ENCODE measurements at regions not wholly inside any gene's neighbourhood (a gene's known extent, or its start where the extent isn't known, plus 50 kb on each side); places are given as distances from the start of the nearest gene placed in this dataset.

GRCh38 chr2:156647377-156648010 is 211.3 kb downstream of the GPD2 start:
- no peak for TF ChIP-seq JUND (IDR thresholded peaks at IDR 0.05; ENCODE audit: low read depth)
- DNase-seq (ENCODE audit: low read depth in 1 of 2, low spot score in 1 of 2) = no peak
- in situ Hi-C loops (cut with HindIII; ENCODE audit: low pct_unique_long_range_greater_than_20kb, low sequenced_read_pairs) = no loop called here

- no peak for DNase-seq (ENCODE audit: low read depth in 1 of 2, low spot score in 1 of 2)
- no peak for TF ChIP-seq JUND (IDR thresholded peaks at IDR 0.05; ENCODE audit: low read depth)
- in situ Hi-C loops (cut with HindIII; ENCODE audit: low pct_unique_long_range_greater_than_20kb, low sequenced_read_pairs) = no loop called here
Measured at GRCh38 chr2:156648522-156648921, 212.3 kb downstream of the GPD2 start.

GRCh38 chr2:156649596-156649995 is 213.4 kb downstream of the GPD2 start:
- in situ Hi-C loops (cut with HindIII; ENCODE audit: low pct_unique_long_range_greater_than_20kb, low sequenced_read_pairs) = no loop called here
- no peak for TF ChIP-seq JUND (IDR thresholded peaks at IDR 0.05; ENCODE audit: low read depth)
- DNase-seq (ENCODE audit: low read depth in 1 of 2, low spot score in 1 of 2) = no peak

- no peak for TF ChIP-seq JUND (IDR thresholded peaks at IDR 0.05; ENCODE audit: low read depth)
- DNase-seq (ENCODE audit: low read depth in 1 of 2, low spot score in 1 of 2) = no peak
- in situ Hi-C loops (cut with HindIII; ENCODE audit: low pct_unique_long_range_greater_than_20kb, low sequenced_read_pairs) = no loop called here
Measured at GRCh38 chr2:156652691-156653090, 216.5 kb downstream of the GPD2 start.

GRCh38 chr2:156653675-156654074 is 217.5 kb downstream of the GPD2 start:
- no peak for TF ChIP-seq JUND (IDR thresholded peaks at IDR 0.05; ENCODE audit: low read depth)
- DNase-seq (ENCODE audit: low read depth in 1 of 2, low spot score in 1 of 2) = peak in 1 of 2 experiments; percentile 41
- in situ Hi-C loops (cut with HindIII; ENCODE audit: low pct_unique_long_range_greater_than_20kb, low sequenced_read_pairs) = no loop called here

- TF ChIP-seq JUND (IDR thresholded peaks at IDR 0.05; ENCODE audit: low read depth) = no peak
- in situ Hi-C loops (cut with HindIII; ENCODE audit: low pct_unique_long_range_greater_than_20kb, low sequenced_read_pairs) = no loop called here
- no peak for DNase-seq (ENCODE audit: low read depth in 1 of 2, low spot score in 1 of 2)
Measured at GRCh38 chr2:156657809-156658208, 221.6 kb downstream of the GPD2 start.

- in situ Hi-C loops (cut with HindIII; ENCODE audit: low pct_unique_long_range_greater_than_20kb, low sequenced_read_pairs) = no loop called here
- no peak for TF ChIP-seq JUND (IDR thresholded peaks at IDR 0.05; ENCODE audit: low read depth)
- no peak for DNase-seq (ENCODE audit: low read depth in 1 of 2, low spot score in 1 of 2)
Measured at GRCh38 chr2:156659694-156660093, 223.5 kb downstream of the GPD2 start.

- in situ Hi-C loops (cut with HindIII; ENCODE audit: low pct_unique_long_range_greater_than_20kb, low sequenced_read_pairs) = no loop called here
- DNase-seq (ENCODE audit: low read depth in 1 of 2, low spot score in 1 of 2) = no peak
- no peak for TF ChIP-seq JUND (IDR thresholded peaks at IDR 0.05; ENCODE audit: low read depth)
Measured at GRCh38 chr2:156663757-156664409, 227.7 kb downstream of the GPD2 start.

GRCh38 chr2:156666130-156666785 is 230.1 kb downstream of the GPD2 start:
- DNase-seq (ENCODE audit: low read depth in 1 of 2, low spot score in 1 of 2) = no peak
- in situ Hi-C loops (cut with HindIII; ENCODE audit: low pct_unique_long_range_greater_than_20kb, low sequenced_read_pairs) = no loop called here
- TF ChIP-seq JUND (IDR thresholded peaks at IDR 0.05; ENCODE audit: low read depth) = no peak

GRCh38 chr2:156670104-156670503 is 233.9 kb downstream of the GPD2 start:
- in situ Hi-C loops (cut with HindIII; ENCODE audit: low pct_unique_long_range_greater_than_20kb, low sequenced_read_pairs) = no loop called here
- DNase-seq (ENCODE audit: low read depth in 1 of 2, low spot score in 1 of 2) = no peak
- no peak for TF ChIP-seq JUND (IDR thresholded peaks at IDR 0.05; ENCODE audit: low read depth)

- DNase-seq (ENCODE audit: low read depth in 1 of 2, low spot score in 1 of 2) = no peak
- TF ChIP-seq JUND (IDR thresholded peaks at IDR 0.05; ENCODE audit: low read depth) = no peak
- in situ Hi-C loops (cut with HindIII; ENCODE audit: low pct_unique_long_range_greater_than_20kb, low sequenced_read_pairs) = no loop called here
Measured at GRCh38 chr2:156671706-156672361, 235.7 kb downstream of the GPD2 start.

GRCh38 chr2:156672556-156673332 is 236.6 kb downstream of the GPD2 start:
- in situ Hi-C loops (cut with HindIII; ENCODE audit: low pct_unique_long_range_greater_than_20kb, low sequenced_read_pairs) = no loop called here
- no peak for TF ChIP-seq JUND (IDR thresholded peaks at IDR 0.05; ENCODE audit: low read depth)
- DNase-seq (ENCODE audit: low read depth in 1 of 2, low spot score in 1 of 2) = no peak

Data from T47D (cell line).